HS-5 (cell line): ENCODE measurements at regions not wholly inside any gene's neighbourhood (a gene's known extent, or its start where the extent isn't known, plus 50 kb on each side); places are given as distances from the start of the nearest gene placed in this dataset.
A peak's percentile ranks its signal among the peaks of the same experiment; 100 is the strongest.
"Not testable (repeated sequence)": the region's sequence is repeated elsewhere in the genome, so short reads cannot be mapped to it uniquely, and the experiment has no call there.

ENCODE experiments used
- DNase-seq: peaks from one replicate; pipeline ENCODE4 v3.0.0-alpha.2; 2012; ENCODE audit warnings: low read depth

DNA sequence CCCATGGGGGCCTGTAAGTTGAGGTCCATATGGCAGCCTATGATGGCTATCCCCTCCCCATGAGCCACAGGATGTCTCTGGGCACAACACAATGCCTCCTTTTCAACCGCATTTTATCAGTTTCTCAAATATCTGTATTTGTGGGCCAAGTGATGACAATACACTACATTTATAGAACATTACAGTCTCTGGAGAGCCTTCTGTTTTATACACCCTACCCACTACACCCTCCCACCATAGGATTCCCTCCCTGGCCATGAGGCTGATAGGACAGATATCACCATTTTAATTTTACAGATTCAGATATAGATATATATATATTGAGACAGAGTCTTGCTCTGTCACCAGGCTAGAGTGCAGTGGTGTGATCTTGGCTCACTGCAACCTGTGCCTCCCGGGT lies 236.8 kb downstream of the ENC1 start:
- DNase-seq: no peak

DNA sequence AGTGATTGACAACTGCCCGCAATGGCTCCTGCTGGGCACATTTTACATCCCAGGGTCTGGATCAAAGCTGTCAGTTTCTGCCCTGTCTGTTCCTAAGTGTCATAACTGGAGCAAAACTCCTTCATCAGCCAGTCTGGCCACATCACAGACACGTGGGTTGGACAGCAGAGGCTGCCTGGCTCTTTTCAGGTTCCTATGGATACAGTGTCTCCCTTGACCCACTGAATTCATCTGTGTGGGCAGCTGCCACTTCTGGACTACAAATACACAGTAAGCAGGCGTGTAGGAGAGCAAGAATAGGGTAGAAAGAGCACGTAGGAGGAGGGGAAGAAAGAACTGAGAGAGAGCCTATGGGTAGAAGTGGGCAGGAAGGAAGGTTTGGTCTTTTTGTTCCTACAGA lies 238.0 kb downstream of the ENC1 start:
- DNase-seq: no peak

DNA sequence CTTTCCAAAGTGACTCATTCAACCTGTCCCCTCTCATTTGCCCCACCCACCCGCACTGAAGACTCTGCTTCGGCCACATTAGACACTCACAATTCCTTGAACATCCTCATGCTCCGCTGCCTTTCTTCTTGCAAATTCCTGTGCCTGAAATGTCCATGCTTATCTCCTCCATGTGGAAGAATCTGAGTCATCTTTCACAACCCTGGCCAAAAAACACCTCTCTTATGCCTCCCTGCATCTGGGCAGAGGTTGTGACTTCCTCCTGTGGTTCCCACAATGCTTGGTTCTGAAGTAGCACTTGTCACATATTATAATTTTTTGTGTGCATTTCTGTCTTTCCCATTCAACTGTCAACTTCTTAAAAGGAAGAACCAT lies 238.6 kb downstream of the ENC1 start:
- DNase-seq: no peak

DNA sequence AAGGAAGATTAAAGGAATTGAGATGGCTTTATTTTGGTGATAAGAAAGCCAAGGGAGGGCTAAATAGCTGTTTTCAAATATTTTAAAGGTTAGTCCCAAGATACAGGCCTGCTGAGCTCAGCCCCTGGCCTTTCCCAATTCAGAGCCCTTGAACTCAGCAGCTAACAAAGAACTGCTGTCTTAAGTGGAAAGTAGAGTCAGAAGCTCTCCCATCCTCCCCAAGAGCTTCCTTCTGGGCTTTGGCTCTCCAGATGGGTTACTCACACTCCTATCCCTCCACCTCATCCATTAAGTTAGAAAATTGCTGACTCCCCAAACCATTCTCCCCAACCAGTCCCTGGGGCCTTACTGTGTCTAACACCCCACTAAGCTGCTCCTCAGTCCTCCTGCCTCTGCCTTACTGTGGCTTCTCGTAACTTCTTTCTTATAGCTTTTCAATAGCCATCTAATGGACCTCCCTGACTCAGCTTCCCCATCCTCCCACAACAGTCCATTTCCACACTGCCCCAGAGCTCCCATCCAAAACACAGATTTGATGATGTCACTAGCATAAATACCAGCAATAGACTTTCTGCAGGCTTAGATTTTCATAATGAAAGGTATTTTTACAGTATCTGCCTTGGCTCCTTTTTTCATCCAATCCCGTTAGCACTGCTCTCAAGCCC lies 239.1 kb downstream of the ENC1 start:
- DNase-seq: no peak

DNA sequence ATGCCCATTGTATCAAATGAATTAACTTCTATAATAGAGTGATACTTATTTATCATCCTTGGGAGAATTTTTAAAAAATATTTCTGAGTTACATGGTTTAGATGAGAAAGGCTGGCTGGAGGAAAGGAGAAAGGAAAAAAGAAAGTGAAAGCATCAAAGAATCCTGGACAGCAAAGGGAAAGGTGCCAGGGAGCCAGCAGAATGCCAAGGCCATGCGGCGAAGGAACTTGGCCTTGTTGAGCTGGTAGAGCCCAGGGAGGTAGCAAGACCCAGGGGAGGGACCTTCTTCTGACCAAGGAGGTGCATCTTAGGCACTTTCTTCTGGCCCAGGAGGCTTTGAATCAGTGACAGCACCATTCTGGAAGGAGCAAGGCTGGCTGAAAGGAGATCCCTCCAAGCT lies 240.5 kb downstream of the ENC1 start:
- DNase-seq: no peak

DNA sequence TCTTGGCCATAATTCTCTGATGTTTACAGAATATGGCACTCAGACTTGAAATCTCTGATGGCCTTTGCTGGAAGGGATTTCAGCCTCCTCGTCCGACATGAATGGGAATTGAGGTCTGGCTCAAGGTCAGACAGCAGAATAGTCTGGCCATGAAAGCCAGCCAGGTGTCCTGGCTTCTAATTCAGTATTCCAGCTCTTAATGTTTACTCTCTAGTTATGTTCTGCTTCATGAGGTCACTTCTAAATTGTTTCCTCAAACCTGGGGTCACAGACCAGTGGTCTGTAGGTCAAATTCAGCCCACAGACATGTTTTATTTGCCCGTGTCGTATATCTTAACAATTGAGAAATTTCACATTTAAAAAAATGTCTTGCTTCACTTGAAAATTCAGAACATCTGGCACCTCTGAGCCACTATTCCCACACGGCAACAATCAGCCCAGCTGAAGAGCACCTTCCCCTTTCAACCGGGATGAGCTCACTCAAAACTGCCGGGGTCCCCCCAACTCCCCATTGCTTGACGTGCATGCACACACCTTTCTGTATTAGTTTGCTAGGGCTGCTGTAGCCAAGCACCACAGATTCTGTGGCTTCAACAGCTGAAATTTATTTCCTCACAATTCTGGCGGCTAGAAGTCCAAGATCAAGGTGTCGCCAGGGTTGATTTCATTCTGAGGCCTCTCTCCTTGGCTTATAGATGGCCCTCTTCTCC lies 243.5 kb downstream of the ENC1 start:
- DNase-seq: no peak

DNA sequence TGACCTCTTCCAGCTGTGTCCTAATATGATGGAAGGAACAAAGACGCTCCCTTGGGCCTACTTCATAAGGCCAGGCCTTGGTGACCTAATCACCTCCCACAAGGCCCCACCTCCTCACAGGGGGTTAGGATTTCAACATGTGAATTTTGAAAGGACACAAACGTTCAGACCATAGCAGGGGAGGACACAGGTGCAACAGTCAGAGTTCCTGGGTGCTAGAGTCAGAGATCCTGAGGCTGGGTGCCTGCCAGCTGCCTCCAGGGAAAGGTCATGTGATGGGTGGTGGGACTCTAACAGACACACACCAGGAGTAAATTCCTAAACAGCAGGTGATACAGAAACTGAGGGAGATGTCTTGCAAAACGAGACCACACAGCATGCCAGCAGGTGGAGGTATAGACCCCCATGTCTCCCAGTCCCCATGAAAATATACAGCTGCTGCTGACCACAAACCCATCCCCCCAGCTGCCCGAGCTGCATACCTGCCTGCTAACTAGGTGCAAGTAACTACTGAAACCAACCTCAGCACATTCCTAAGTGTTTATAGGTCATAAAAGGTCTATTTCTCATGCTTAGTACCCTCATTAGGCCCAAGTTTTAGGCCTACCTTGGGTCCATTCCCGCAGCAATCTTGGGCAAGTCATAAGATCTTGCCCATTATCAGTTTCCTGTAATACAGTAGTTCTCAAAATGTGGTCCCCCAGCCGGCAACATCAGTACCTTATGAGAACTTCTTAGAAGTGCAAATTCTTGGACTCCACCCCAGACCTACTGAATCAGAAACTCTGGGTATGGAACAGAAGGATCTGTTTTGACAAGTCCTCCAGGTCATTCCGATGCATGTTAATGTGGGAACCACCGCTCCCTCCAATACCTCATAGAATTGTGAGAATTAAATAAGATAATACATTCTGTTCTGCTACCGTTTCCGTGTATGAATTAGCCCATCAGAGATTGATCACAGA lies 245.3 kb downstream of the ENC1 start:
- no peak for DNase-seq

DNA sequence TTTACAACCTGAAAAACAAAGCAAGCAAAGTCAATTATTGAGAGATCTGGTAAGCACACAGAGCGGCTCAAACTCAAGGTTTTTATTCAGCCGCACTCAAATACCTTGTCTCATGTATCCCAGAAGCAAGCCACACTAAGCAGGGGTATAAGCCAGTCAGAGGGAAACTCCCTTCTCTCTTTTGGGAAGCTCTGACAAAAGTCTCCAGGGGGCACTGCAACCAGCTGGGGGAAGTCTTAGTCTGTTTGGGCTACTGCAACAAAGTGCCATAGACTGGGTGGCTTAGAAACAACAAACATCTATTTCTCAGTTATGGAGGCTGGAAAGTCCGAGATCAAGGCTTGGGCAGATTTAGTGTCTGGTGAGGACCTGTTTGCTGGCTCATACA lies 246.0 kb downstream of the ENC1 start:
- DNase-seq: no peak

DNA sequence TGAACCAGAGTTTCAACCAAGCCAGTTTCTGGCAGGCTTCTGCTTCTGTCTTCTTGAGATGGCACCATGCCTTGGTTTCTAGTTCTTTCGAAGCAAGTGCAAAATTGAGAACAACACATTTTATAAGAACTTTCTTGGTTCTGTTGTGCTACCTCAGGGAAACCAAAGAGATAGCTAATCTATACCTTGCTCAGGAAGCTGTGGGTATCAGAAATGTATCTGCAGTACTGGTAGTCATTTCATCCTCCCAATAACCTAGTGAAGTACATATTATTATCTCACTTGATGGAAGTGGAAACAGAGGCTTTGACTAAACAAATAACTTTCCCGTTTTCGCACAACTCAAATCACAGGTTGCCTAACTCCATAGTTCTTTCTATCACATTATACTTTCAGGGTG lies 246.6 kb downstream of the ENC1 start:
- no peak for DNase-seq

DNA sequence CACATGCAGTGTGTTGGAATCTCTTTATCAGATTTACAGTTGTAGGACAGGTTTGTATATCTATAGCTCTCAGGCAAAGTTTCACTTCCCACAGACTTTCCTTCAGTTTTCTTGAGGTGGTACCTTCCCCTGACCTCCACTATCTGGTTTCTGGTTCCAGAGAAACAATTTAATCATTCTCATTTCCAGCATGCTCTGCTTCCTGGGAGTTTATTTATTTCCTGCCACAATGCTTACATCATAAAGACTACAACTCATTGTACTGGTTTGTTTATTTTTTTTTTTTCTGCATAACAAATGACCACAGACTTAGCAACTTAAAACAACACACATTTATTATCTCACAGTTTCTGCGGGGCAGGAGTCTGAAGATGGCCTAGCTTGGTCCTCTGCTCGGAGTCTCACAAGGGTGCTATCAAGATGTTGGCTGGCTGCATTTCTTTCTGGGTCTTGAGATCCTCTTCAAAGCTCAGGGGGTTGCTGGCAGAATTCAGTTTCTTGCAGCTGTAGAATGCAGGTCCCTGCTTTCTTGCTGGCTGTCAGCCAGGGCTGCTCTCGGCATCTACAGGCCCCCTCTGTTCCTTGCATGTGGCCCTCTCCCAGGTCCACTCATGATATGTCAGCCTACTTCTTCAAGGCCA lies 247.7 kb downstream of the ENC1 start:
- no peak for DNase-seq

DNA sequence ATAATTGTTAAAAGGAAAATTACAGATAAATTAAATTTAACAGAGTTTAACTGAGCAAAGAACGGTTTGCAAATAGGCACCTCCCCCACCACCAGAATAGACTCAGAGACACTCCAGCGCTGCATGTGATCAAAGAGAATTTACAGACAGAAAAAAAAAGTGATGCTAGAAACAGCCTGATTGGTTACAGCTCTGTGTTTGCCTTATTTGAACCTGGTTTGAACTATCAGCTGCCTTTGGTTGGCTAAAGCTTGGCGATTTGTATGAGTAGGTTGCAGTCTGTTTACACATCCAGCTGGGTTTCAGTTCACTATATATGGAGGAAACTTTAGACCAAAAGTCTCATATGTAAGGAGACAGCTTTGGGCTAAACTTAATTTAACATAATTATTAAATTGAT lies 249.1 kb downstream of the ENC1 start:
- DNase-seq: no peak

DNA sequence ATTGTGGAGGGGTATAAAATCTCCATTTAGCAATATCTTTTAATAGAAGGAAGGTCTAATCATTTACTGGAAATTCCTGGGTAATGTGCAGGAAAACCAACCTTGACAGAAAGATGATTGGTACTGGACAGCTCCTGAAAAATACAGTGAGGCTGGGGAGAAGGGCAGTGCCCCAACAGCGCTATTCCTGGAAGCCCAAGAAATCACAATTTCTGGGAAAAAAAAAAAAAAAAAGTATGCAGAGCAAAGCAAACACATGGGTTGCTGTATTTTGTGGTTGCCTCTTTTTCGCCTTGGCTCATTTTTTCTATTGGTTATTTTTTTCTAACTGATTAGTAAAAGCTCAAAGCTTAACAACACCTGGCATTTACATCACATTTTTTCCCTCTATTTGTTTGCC lies 249.7 kb downstream of the ENC1 start:
- DNase-seq: no peak

DNA sequence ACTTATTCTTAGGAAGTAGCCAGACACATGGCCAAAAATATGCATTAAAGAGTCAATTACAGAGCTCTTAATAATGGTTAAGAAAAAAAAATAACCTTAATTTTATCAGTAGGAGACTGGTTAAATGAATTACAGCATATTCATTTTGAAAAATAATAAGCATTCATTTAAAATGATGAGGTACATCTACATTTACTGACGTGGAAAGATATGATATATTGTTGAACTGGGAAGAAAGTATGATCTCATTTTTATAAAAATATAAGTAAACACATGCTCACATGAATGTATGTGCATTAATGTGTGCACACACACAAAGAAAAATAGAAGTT lies 250.3 kb downstream of the ENC1 start:
- DNase-seq: no peak

DNA sequence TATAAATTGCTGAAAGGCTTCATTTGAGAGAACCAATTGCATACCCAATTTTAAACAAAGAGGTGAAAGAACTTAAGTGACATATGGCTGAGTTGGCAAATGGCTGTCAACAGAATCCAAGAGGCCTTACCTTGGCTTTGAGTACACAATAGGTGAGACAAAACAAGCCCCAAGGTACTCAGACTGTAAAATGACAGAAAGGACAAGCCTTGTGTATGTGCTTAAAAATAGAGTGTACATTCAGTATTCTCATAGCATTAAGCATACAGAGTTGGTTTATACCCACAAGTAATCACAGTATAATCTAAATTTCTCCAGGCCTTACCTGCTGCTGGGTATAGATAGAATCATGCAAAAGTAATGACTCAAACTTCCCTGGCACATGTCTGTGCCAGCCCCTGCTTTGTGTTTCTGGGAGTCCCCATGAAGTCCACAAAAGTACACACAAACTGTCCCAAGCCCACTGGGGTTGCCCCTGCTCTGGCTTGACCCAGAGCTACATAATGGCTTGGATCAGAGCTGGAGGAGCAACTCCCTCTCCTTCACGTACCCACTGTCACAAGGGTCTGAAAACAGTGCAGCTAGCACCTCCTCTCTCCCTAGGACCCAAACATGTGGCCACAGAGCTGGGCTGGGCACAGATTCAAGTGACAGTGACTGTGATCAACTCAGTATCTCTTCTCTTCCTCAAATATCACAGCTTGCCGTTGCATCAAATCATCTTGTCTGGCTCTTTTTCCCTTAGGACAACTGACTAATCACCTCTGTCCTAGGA lies 250.8 kb downstream of the ENC1 start:
- DNase-seq: no peak

DNA sequence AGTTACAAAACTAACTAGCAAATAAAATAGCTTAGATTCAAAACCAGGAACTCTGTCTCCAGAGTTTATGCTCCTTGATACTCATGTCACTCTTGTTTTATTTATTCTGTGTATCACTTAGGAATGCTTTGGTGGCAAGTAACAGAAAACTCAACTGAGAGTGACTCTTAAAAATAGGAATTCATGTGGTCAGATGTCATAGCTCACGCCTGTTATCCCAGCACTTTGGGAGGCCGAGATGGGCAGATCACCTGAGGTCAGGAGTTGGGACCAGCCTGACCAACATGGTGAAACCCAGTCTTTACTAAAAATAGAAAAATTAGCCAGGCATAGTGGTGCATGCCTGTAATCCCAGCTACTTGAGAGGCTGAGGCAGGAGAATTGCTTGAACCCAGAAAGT lies 252.1 kb downstream of the ENC1 start:
- not testable (repeated sequence) for DNase-seq

DNA sequence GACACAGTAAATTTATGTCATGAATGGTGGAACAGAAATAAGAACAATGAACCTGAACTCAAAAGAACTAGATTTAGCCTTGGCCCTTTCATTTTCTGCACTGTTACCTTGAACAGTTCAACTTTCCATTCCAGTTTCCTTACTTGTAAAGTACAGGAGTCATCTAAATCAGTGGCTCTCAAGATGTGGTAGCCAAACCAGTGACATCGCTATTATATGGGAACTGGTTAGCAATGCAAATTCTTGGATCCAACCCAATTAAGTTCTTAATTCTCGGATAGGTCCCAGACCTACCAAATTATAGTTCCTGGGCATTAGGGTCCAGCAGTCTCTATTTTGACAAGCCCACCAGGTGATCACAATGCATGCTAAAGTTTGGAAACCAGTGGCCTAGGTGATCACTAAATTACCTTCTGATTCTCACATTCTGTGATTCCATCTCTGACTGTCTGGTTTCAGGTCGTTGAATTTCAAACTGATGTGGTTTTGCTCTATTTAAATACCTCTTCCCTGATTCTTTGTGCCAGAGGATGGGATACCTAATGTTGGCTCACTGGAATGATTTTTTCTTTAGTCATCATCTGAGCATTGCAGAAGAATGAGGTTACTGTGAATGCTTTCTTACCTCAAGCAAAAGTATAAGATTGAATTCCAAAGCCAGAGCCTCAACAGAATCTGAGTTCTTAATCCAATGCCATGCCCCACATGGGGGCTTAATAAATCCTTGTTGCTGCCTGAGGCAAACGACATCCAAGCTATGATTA lies 253.8 kb downstream of the ENC1 start:
- DNase-seq: peak; percentile 67

DNA sequence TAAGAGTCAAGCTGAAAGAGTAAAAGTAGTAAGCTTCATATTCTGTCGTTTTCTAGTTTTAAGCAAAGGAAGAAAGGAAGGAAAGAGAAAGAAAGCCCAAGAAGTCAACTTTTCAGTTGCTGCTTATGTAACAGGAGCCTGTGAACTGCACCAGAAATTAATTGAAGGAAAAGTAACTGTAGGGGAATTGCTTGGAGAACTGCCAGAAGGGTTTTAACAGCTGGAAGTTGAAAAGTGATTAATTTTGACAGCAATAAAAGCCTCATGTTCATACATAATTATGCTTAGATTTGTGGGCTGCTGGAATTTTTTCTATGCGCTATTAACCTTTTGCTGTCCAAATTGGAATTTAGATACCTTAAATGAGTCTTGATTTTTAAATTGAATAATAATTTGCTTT lies 255.7 kb downstream of the ENC1 start:
- no peak for DNase-seq

DNA sequence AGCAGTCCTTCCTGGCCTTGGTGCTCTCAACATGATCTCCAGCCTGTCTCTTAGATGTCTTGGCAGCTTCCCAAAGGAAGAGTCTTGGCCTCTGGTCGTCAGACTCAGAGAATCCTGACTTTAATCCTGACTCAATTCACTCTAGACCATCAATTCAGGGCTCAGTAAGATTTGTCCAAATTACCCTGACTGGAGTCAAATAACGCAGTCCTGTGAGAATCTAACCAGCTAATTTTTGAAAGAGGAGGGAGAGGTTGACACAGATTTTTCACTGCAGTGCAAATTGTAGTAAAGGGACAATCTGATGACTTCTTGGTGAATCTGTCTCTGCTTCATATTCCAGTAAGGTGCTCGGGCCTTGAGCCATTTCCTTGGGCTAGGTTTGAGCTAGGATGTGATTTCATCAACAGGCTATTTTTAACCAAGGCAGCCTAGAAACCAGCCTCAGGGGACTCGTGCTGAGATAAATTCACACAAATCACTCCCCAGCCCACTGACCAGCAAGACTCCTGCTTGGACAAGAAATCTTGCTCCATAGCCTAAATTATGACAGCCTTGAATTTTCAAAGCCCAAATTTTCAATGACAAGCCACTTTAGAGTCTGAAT lies 257.4 kb downstream of the ENC1 start:
- DNase-seq: no peak

DNA sequence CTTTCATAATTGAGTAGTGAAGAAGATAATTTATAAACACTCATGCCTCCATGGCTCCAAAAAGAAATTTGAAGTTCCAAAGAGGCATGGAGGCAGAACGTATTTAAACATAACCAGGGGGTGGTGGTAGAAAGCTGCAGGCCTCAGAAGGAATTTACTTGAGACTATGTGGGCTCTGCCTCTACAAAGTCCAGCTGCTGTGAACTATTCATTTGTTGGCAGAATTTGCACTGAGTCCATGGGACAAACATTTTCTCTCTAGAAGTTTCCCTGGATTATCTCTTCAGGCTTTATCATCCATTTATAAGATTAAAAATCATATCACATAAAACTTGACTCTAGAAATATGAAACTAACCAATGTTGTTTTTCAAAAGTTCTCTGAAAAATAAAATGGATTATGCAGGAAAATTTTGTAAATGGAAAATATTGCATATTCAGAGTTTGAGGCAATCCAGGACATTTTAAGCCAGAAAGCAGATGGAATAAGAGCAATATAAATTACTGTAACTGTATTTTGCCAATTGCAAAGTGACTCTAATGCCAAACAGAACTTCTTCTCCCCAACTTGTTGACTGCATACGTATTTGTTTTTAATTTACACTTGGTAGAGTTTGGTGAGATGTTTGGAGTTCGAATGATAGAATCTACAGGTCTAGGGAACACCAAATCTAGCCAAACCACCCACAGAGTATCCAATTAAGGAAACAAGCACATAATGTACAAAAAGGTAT lies 258.2 kb downstream of the ENC1 start:
- DNase-seq: no peak

DNA sequence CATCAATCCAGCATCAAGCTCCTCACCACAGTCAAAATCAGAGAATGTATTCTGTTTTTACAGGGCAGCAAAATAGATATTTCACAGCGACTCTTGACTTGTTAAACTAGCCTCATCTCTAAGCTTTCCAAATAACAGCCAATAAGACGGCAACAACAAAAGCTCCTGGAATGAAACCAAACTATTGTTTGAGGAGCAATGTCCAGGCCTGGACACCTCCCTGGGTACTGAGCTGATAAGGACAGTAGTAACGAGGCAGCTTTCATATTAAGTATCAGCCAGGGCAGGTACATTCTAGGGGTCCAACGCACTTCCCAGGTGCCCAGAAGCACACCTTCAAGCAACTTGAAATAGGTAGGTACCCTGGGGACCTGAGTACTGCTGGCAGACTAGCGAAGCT lies 260.3 kb downstream of the ENC1 start:
- DNase-seq: no peak
